Left lung (tissue), 4 donors: ENCODE measurements at regions not wholly inside any gene's neighbourhood (a gene's known extent, or its start where the extent isn't known, plus 50 kb on each side); places are given as distances from the start of the nearest gene placed in this dataset.

ENCODE experiments used
- ATAC-seq: fragments of 200-7000 bp; cut with Tn5 transposase; one replicate; pipeline ENCODE4 v1.9.1; 2020; ENCODE audit warnings: moderate library complexity
- DNase-seq, 4 donors: peaks; one replicate each; pipeline ENCODE4 v3.0.0-alpha.2; 2013 to 2020
- H3K27ac ChIP-seq, 2 donors: fragments of 200-600 bp; sonication (generic) in 1 of 2; one replicate each; pipeline versions ENCODE4 v1.5.0 to v1.8.0; 2020 to 2021
- H3K27me3 ChIP-seq, 2 donors: fragments of 200-600 bp; sonication (generic) in 1 of 2; one replicate each; pipeline versions ENCODE4 v1.5.0 to v1.8.0; 2020 to 2021
- H3K36me3 ChIP-seq, 2 donors: fragments of 200-600 bp; sonication (generic) in 1 of 2; one replicate each; pipeline versions ENCODE4 v1.5.0 to v1.8.0; 2020 to 2021
- H3K4me1 ChIP-seq, 2 donors: fragments of 200-600 bp; one replicate each; pipeline ENCODE4 v1.8.0; 2021
- H3K4me3 ChIP-seq, 2 donors: fragments of 200-600 bp; sonication (generic) in 1 of 2; one replicate each; pipeline versions ENCODE4 v1.5.0 to v1.8.0; 2020 to 2021; ENCODE audit warnings: mild to moderate bottlenecking in 1 of 2
- H3K9me3 ChIP-seq, 2 donors: fragments of 200-600 bp; sonication (generic) in 1 of 2; one replicate each; pipeline versions ENCODE4 v1.5.0 to v1.8.0; 2020 to 2021
- intact Hi-C, 2 donors: fragments of 100-400 bp; cut with DNase I; formaldehyde crosslinking; loops; one replicate each; pipeline versions ENCODE4 v1.11.2 to v1.14.2; 2022
- TF ChIP-seq, protein P1 (sequence below), 2 donors: fragments of 200-600 bp; sonication (generic) in 1 of 2; IDR thresholded peaks; one replicate each; pipeline versions ENCODE4 v1.5.0 to v1.8.0; 2021; ENCODE audit warnings: antibody characterized with exemption in 2 of 2
- donor health status: DM: no; HTN: yes; CAD: no.
- donor health status: DM: no; HTN: no; CAD: no.

DNA sequence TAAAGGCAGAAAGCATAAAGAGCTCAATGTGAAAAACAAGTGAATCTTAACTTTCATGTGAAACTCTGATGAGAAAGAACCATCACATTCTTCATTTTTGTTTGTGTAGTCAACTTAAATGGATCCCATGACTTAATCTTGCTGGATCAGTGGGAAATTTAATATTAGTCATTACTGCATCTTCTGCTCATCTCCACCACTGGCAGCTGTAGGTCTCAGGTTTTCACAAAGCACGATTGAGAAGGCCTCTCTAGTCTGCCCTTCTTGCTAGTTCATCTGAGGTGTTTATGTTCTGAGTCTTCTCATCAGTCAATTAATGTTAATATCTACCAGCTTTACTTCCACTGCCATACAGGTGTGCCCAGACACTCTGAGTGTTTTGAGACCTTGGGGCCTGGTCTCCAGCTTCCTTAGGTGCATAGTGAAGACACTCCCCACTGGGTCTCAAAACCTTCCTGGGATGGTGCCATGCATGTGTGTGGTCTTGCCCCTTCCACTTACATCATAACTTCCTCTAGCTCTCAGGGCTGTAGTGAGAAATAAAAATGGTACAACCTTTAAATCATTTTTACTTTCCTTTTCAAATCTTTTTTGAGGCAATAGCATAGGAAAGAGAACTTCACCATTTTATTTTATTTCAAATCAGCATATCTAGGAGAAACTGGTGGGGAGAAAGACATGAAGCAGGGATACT is 421.6 kb upstream of the CBLB start:
- no peaks in the 10 kb centered on the region for H3K9me3 ChIP-seq
- H3K27me3 ChIP-seq: no peaks in the 10 kb centered on the region
- DNase-seq: no peak
- intact Hi-C loops: no loop called here
- no peak for ATAC-seq
- no peak overlapping the region for H3K27ac ChIP-seq
- TF ChIP-seq, protein P1, sequence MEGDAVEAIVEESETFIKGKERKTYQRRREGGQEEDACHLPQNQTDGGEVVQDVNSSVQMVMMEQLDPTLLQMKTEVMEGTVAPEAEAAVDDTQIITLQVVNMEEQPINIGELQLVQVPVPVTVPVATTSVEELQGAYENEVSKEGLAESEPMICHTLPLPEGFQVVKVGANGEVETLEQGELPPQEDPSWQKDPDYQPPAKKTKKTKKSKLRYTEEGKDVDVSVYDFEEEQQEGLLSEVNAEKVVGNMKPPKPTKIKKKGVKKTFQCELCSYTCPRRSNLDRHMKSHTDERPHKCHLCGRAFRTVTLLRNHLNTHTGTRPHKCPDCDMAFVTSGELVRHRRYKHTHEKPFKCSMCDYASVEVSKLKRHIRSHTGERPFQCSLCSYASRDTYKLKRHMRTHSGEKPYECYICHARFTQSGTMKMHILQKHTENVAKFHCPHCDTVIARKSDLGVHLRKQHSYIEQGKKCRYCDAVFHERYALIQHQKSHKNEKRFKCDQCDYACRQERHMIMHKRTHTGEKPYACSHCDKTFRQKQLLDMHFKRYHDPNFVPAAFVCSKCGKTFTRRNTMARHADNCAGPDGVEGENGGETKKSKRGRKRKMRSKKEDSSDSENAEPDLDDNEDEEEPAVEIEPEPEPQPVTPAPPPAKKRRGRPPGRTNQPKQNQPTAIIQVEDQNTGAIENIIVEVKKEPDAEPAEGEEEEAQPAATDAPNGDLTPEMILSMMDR (IDR thresholded peaks at IDR 0.05): no peak
- no peaks in the 10 kb centered on the region for H3K36me3 ChIP-seq
- H3K4me1 ChIP-seq: no peaks in the 10 kb centered on the region
- no peak overlapping the region for H3K4me3 ChIP-seq

DNA sequence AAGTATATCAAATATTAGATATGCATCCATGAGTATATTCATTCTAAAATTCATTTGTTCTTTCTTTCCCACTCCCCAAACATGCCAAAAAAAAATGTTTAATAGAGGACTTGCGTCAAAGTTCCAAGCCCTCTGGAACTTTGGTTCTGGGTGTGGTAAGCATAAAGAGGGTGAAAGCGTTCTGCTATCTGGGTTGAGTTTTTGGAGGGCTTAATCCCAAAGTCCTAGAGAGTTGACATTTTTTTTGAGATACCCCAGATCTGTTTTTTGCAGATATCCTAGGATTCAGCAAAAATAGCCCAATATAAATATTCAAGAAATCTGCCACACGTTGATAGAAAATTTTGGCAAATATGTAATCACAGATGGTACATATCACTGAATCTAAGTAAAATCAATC is 424.3 kb upstream of the CBLB start:
- Histone ChIP-seq H3K27me3 (no peaks in the 10 kb centered on the region), H3K9me3 (no peaks in the 10 kb centered on the region), H3K36me3 (no peaks in the 10 kb centered on the region), H3K4me3 (no peak overlapping the region), H3K4me1 (no peaks in the 10 kb centered on the region), H3K27ac (no peak overlapping the region)
- TF ChIP-seq, protein P1 (IDR thresholded peaks at IDR 0.05): no peak
- ATAC-seq (no peak), DNase-seq (no peak)
- intact Hi-C loops: no loop called here

- DNase-seq: no peak
- no peak for ATAC-seq
- no peaks in the 10 kb centered on the region for H3K9me3 ChIP-seq
- no peaks in the 10 kb centered on the region for H3K27me3 ChIP-seq
- H3K4me1 ChIP-seq: no peaks in the 10 kb centered on the region
- no peak overlapping the region for H3K27ac ChIP-seq
- H3K36me3 ChIP-seq: no peaks in the 10 kb centered on the region
- intact Hi-C loops: no loop called here
- TF ChIP-seq, protein P1 (IDR thresholded peaks at IDR 0.05): no peak
- H3K4me3 ChIP-seq: no peak overlapping the region
These were observed 425.3 kb upstream of the CBLB start for GRCh38 chr3:106294121-106294520.

DNA sequence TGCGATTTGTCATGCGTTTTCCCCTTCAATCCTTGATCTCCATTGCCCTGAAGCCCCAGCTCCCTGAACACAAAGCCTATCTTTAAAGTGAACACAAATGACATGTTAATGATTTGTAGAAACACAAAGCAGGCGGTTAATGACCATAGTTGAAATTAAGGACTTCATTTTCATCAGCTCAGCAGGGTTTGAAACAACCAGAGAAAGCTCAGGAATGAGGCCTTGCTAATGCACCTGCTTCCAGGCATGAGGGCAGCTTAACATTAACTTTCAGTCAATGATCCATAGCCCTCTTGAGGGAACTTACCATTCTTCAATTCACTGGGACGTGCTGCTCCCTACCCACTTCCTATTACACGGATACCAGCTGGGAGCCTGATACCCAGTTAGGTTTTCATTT is 427.2 kb upstream of the CBLB start:
- TF ChIP-seq, protein P1 (IDR thresholded peaks at IDR 0.05): no peak
- intact Hi-C loops: no loop called here
- DNase-seq: no peak
- no peaks in the 10 kb centered on the region for H3K9me3 ChIP-seq
- H3K27me3 ChIP-seq: no peaks in the 10 kb centered on the region
- no peak for ATAC-seq
- no peak overlapping the region for H3K4me3 ChIP-seq
- no peaks in the 10 kb centered on the region for H3K36me3 ChIP-seq
- H3K4me1 ChIP-seq: no peaks in the 10 kb centered on the region
- no peak overlapping the region for H3K27ac ChIP-seq

DNA sequence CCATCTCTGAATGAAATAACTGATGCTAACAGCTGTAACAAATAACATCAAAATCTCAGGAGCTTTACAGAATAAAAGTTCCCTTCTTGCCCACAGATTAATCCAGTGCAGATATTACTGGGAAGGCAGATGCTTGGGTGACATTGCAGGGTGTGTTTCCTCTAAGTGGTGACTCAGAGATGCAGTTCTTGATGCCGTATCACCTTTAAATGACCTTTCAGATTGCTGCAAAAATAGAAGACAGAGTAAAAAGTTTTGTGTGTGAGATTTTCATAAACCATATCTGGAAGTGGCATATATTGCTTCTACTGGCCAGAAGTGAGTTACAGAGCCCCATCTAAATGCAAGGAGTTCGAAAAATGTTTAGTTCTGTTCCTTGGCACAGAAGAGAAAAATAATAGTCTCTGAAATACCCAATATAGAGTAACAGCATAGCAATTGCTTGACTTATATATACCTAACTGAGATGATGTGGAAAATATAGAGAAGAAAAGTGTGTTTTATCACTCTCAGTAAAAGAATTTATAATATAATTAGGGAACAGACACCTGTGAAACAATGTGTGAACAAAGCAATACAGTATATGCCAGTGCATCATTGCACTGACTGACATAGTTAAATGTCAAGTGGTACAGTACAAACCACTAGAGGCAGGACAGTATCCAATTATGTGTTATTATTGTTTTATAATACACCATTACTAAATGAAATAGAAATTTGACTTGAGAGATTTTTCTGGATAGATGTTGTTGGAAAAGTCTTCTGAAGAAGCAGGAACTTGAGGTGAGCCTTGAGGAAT is 430.7 kb upstream of the CBLB start:
- H3K27ac ChIP-seq: no peak overlapping the region
- no peaks in the 10 kb centered on the region for H3K4me1 ChIP-seq
- no peak overlapping the region for H3K4me3 ChIP-seq
- H3K27me3 ChIP-seq: no peaks in the 10 kb centered on the region
- TF ChIP-seq, protein P1 (IDR thresholded peaks at IDR 0.05): no peak
- H3K9me3 ChIP-seq: no peaks in the 10 kb centered on the region
- DNase-seq: no peak
- H3K36me3 ChIP-seq: no peaks in the 10 kb centered on the region
- intact Hi-C loops: no loop called here
- no peak for ATAC-seq
